SK-N-SH treated with all-trans-retinoic acid at 6 μM for 48 hours (cell line): ENCODE measurements at regions not wholly inside any gene's neighbourhood (a gene's known extent, or its start where the extent isn't known, plus 50 kb on each side); places are given as distances from the start of the nearest gene placed in this dataset.

ENCODE experiments used
- ESRRG ChIP-seq: fragments of 250-450 bp; sonication (Bioruptor Pico); IDR thresholded peaks from 2 replicates; pipeline ENCODE4 v1.6.1; 2021; ENCODE audit warnings: mild to moderate bottlenecking
- ISL1 ChIP-seq: fragments of 250-450 bp; sonication (Bioruptor Pico); IDR thresholded peaks from 2 replicates; pipeline ENCODE4 v2.1.2; 2022; ENCODE audit warnings: mild to moderate bottlenecking, moderate library complexity
- PATZ1 ChIP-seq: fragments of 250-450 bp; sonication (Bioruptor Pico); IDR thresholded peaks from 2 replicates; pipeline ENCODE4 v1.8.0; 2020; ENCODE audit warnings: mild to moderate bottlenecking, moderate library complexity, borderline replicate concordance
- PPARA ChIP-seq: fragments of 250-450 bp; sonication (Bioruptor Pico); IDR thresholded peaks from 2 replicates; pipeline ENCODE4 v1.5.0; 2020; ENCODE audit warnings: mild to moderate bottlenecking, borderline replicate concordance
- RARB ChIP-seq: fragments of 250-450 bp; sonication (Bioruptor Pico); IDR thresholded peaks from 2 replicates; pipeline ENCODE4 v1.8.0; 2021; ENCODE audit warnings: mild to moderate bottlenecking, moderate library complexity
- SNAI2 ChIP-seq: fragments of 250-450 bp; sonication (Bioruptor Pico); IDR thresholded peaks from 2 replicates; pipeline ENCODE4 v1.5.0; 2020; ENCODE audit warnings: mild to moderate bottlenecking, moderate library complexity
- TCF4 ChIP-seq: fragments of 250-450 bp; sonication (Bioruptor Pico); IDR thresholded peaks from 2 replicates; pipeline ENCODE4 v1.8.0; 2021; ENCODE audit warnings: mild to moderate bottlenecking, moderate library complexity, borderline replicate concordance
- TOX ChIP-seq: fragments of 250-450 bp; sonication (Bioruptor Pico); IDR thresholded peaks from 2 replicates; pipeline ENCODE4 v1.8.0; 2021; ENCODE audit warnings: mild to moderate bottlenecking, moderate library complexity, borderline replicate concordance
- ZC3H10 ChIP-seq: fragments of 250-450 bp; sonication (Bioruptor Pico); IDR thresholded peaks from 2 replicates; pipeline ENCODE4 v1.5.1; 2021; ENCODE audit warnings: mild to moderate bottlenecking, moderate library complexity
- ZFP3 ChIP-seq: fragments of 250-450 bp; sonication (Bioruptor Pico); IDR thresholded peaks from 2 replicates; pipeline ENCODE4 v1.5.0; 2020; ENCODE audit warnings: mild to moderate bottlenecking, moderate library complexity
- ZFP30 ChIP-seq: fragments of 450-650 bp; formaldehyde crosslinking; IDR thresholded peaks from 2 replicates; pipeline ENCODE4 v1.5.0; 2022; ENCODE audit warnings: mild to moderate bottlenecking, moderate library complexity
- TF ChIP-seq, protein P1 (sequence below): fragments of 250-450 bp; sonication (Bioruptor Pico); IDR thresholded peaks from 2 replicates; pipeline ENCODE4 v1.5.1; 2020; ENCODE audit warnings: low read depth, mild to moderate bottlenecking, moderate library complexity

DNA sequence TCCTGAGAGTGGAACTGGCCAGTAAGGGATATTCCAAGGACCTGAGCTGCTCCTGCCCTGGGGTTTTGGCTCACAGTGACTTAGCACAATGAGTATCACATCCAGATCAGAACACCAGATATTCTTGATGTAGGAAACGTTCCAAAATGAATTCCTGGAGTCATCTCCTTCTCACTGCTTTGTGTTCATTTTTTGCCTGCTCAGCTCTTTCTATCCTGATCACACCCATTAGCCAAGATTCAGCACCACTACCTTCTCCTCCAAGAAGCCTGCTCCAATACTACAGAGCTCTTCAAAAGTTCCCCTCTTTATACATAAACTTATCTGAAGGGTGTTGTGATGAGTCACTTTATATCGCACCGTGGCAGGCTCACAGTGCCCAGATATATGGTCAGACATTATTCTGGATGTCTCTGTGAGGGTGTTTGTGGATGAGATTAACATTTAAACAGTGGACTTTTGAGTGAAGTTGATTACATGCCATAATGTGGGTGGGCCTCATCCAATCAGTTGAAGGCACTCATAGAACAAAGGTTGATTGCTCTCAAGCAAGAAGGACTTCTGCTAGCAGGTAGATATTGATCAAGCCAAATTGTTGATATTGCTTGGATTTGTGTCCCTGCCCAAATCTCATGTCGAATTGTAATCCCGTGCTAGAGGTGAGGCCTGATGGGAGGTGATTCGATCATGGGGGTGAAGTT is 1155.2 kb upstream of the AUTS2 start:
- TF ChIP-seq, protein P1, sequence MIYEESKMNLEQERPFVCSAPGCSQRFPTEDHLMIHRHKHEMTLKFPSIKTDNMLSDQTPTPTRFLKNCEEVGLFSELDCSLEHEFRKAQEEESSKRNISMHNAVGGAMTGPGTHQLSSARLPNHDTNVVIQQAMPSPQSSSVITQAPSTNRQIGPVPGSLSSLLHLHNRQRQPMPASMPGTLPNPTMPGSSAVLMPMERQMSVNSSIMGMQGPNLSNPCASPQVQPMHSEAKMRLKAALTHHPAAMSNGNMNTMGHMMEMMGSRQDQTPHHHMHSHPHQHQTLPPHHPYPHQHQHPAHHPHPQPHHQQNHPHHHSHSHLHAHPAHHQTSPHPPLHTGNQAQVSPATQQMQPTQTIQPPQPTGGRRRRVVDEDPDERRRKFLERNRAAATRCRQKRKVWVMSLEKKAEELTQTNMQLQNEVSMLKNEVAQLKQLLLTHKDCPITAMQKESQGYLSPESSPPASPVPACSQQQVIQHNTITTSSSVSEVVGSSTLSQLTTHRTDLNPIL (CRISPR knock-in tag), result no peak
- TF ChIP-seq ZFP3 (CRISPR knock-in tag) (no peak), PATZ1 (CRISPR knock-in tag) (no peak), ESRRG (CRISPR knock-in tag) (no peak), ISL1 (CRISPR knock-in tag) (no peak), TCF4 (CRISPR knock-in tag) (no peak), ZFP30 (CRISPR knock-in tag) (no peak), ZC3H10 (no peak), TOX (no peak), PPARA (CRISPR knock-in tag) (no peak), SNAI2 (CRISPR knock-in tag) (no peak), RARB (CRISPR knock-in tag) (no peak)
